ENCODE measurements at regions not wholly inside any gene's neighbourhood (a gene's known extent, or its start where the extent isn't known, plus 50 kb on each side); places are given as distances from the start of the nearest gene placed in this dataset.

DNA sequence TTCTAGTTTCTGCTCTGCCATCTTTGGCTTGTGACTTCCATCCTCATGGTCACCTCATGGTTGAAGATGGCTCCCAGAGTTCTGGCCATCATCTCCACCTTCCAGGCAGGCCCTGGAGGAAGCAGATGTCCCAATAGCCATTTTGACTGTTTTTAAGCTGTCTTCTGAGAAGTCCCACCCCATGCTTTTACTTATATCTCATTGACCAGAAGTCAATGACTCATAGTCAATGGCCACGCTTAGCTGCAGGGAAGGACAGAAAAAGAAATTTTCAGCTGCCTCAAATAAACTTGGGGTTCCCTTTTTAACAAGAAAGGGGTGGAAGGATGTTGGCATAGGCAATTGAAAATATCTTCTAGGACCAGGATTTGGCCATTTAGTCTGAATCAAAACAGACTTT is 168.1 kb downstream of the AACS start:
- ATAC-seq (no peak), DNase-seq (ENCODE audit: low spot score) (no peak)
- Mint-ChIP-seq H3K9me3 (no peaks in the 10 kb centered on the region; the same call in 2 of the 3 replicates), H3K4me1 (peaks cover 35% of the 10 kb centered on the region), H3K27ac (no peak overlapping the region), H3K27me3 (ENCODE audit: insufficient read depth, low read depth, poor library complexity) (peaks cover 6% of the 10 kb centered on the region), H3K4me3 (no peak overlapping the region), H3K36me3 (ENCODE audit: low read depth) (peaks cover 69% of the 10 kb centered on the region)
- Histone ChIP-seq H3K4me1 (ENCODE audit: insufficient read depth) (peaks cover 9% of the 10 kb centered on the region; the same call in 1 of the 2 replicates), H3K27ac (ENCODE audit: low read depth) (no peak overlapping the region), H4K20me1 (replicated peaks; ENCODE audit: insufficient read depth) (peaks cover 24% of the 10 kb centered on the region), H3K4me3 (no peak overlapping the region), H3K4me2 (no peak overlapping the region), H2AFZ (no peak overlapping the region), H3K79me2 (replicated peaks; ENCODE audit: insufficient read depth) (peaks cover 45% of the 10 kb centered on the region), H3K27me3 (ENCODE audit: insufficient read depth) (no peaks in the 10 kb centered on the region), H3K36me3 (ENCODE audit: insufficient read depth) (no peaks in the 10 kb centered on the region; the same call in 1 of the 2 replicates), H3F3A (replicated peaks; ENCODE audit: low read depth) (peaks cover 6% of the 10 kb centered on the region), H3K9me2 (ENCODE audit: insufficient read depth) (peaks cover 6% of the 10 kb centered on the region; the same call in 1 of the 2 replicates)
- TF ChIP-seq POLR2AphosphoS5 (IDR thresholded peaks at IDR 0.05; ENCODE audit: low read depth) (no peak), STAT1 (IDR thresholded peaks at IDR 0.05; ENCODE audit: unreplicated experiment) (no peak), CREB1 (CRISPR knock-in tag; IDR thresholded peaks at IDR 0.05; ENCODE audit: low read depth) (no peak), EZH2 (IDR thresholded peaks at IDR 0.05; ENCODE audit: low read depth, unreplicated experiment) (no peak), JUNB (IDR thresholded peaks at IDR 0.05; ENCODE audit: unreplicated experiment) (no peak), NANOG (IDR thresholded peaks at IDR 0.05; ENCODE audit: borderline replicate concordance) (no peak), ZNF114 (CRISPR knock-in tag; IDR thresholded peaks at IDR 0.05) (no peak), ETS1 (IDR thresholded peaks at IDR 0.05) (no peak), CTCF (conservative IDR thresholded peaks at IDR 0.05; ENCODE audit: low read depth in 2 of 2) (no peak), EZH2phosphoT487 (IDR thresholded peaks at IDR 0.05; ENCODE audit: unreplicated experiment) (no peak), REST (IDR thresholded peaks at IDR 0.05; ENCODE audit: unreplicated experiment) (no peak), ZNF331 (CRISPR knock-in tag; IDR thresholded peaks at IDR 0.05; ENCODE audit: low read depth) (no peak)
- TF ChIP-seq, protein P1, sequence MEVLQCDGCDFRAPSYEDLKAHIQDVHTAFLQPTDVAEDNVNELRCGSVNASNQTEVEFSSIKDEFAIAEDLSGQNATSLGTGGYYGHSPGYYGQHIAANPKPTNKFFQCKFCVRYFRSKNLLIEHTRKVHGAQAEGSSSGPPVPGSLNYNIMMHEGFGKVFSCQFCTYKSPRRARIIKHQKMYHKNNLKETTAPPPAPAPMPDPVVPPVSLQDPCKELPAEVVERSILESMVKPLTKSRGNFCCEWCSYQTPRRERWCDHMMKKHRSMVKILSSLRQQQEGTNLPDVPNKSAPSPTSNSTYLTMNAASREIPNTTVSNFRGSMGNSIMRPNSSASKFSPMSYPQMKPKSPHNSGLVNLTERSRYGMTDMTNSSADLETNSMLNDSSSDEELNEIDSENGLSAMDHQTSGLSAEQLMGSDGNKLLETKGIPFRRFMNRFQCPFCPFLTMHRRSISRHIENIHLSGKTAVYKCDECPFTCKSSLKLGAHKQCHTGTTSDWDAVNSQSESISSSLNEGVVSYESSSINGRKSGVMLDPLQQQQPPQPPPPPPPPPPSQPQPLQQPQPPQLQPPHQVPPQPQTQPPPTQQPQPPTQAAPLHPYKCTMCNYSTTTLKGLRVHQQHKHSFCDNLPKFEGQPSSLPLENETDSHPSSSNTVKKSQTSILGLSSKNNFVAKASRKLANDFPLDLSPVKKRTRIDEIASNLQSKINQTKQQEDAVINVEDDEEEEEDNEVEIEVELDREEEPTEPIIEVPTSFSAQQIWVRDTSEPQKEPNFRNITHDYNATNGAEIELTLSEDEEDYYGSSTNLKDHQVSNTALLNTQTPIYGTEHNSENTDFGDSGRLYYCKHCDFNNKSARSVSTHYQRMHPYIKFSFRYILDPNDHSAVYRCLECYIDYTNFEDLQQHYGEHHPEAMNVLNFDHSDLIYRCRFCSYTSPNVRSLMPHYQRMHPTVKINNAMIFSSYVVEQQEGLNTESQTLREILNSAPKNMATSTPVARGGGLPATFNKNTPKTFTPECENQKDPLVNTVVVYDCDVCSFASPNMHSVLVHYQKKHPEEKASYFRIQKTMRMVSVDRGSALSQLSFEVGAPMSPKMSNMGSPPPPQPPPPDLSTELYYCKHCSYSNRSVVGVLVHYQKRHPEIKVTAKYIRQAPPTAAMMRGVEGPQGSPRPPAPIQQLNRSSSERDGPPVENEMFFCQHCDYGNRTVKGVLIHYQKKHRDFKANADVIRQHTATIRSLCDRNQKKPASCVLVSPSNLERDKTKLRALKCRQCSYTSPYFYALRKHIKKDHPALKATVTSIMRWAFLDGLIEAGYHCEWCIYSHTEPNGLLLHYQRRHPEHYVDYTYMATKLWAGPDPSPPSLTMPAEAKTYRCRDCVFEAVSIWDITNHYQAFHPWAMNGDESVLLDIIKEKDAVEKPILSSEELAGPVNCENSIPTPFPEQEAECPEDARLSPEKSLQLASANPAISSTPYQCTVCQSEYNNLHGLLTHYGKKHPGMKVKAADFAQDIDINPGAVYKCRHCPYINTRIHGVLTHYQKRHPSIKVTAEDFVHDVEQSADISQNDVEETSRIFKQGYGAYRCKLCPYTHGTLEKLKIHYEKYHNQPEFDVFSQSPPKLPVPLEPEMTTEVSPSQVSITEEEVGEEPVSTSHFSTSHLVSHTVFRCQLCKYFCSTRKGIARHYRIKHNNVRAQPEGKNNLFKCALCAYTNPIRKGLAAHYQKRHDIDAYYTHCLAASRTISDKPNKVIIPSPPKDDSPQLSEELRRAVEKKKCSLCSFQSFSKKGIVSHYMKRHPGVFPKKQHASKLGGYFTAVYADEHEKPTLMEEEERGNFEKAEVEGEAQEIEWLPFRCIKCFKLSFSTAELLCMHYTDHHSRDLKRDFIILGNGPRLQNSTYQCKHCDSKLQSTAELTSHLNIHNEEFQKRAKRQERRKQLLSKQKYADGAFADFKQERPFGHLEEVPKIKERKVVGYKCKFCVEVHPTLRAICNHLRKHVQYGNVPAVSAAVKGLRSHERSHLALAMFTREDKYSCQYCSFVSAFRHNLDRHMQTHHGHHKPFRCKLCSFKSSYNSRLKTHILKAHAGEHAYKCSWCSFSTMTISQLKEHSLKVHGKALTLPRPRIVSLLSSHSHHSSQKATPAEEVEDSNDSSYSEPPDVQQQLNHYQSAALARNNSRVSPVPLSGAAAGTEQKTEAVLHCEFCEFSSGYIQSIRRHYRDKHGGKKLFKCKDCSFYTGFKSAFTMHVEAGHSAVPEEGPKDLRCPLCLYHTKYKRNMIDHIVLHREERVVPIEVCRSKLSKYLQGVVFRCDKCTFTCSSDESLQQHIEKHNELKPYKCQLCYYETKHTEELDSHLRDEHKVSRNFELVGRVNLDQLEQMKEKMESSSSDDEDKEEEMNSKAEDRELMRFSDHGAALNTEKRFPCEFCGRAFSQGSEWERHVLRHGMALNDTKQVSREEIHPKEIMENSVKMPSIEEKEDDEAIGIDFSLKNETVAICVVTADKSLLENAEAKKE (CRISPR knock-in tag; IDR thresholded peaks at IDR 0.05) = no peak
